ENCODE measurements at regions not wholly inside any gene's neighbourhood (a gene's known extent, or its start where the extent isn't known, plus 50 kb on each side); places are given as distances from the start of the nearest gene placed in this dataset.

DNA sequence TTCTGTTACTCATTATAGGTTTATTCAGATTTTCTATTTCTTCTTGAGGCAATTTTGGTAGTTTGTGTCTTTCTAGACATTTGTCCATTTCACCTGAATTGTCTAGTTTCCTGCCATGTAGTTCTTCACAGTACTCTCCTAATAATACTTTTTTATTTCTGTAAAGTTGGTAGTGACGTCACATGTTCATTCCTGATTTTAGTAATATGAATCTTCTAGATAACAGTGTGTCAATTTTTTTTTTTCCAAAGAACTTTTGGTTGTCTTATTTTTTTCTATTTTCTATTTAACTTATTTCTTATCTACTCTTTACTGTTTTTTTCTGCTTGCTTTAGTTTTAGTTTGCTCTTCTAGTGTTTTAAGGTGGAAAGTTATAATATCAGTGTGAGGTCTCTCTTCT, 197.3 kb upstream of the SHH start:
- TF ChIP-seq POLR2AphosphoS5 (IDR thresholded peaks at IDR 0.05; ENCODE audit: low read depth, low read length) = no peak
- no peak for TF ChIP-seq POLR2A (IDR thresholded peaks at IDR 0.05; ENCODE audit: low read depth, low read length)
- no peak for TF ChIP-seq TAF1 (IDR thresholded peaks at IDR 0.05; ENCODE audit: low read depth, low read length)
